ENCODE measurements at regions not wholly inside any gene's neighbourhood (a gene's known extent, or its start where the extent isn't known, plus 50 kb on each side); places are given as distances from the start of the nearest gene placed in this dataset.
A peak's percentile ranks its signal among the peaks of the same experiment; 100 is the strongest.

DNA sequence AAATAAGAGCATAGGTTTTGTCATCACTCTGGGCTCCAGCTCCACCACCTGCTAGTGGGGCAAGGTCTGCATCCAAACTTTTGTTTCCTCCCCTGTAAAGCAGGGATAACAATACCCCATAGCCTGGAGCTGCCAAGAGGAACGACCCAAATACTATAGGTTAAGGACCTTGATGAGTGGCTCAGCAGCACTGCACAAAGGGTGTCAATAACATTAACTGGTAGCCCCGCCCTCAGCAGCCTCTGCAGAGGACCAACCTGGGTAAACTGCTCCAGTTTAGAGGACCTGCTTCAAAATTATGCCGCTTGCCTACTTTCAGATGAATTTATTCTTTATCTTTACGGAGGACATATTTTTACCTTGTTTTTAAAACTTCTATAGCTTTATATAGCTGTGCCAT lies 65.8 kb upstream of the RIOK3 start:
- 90% methylated on average over 1 of the region's 4 CpGs for WGBS (ENCODE audit: insufficient coverage)
- Mint-ChIP-seq H3K4me1 (peaks cover 15 to 17% (median 15%) of the 10 kb centered on the region in 3 donors), H3K27me3 (no peaks in the 10 kb centered on the region), H3K27ac (no peak overlapping the region), H3K9me3 (no peaks in the 10 kb centered on the region), H3K36me3 (peaks cover 20% of the 10 kb centered on the region), H3K4me3 (no peak overlapping the region)
- Histone ChIP-seq H3K9me3 (no peaks in the 10 kb centered on the region), H3K4me1 (ENCODE audit: control insufficient read depth in 1 of 2, extremely low read depth in 1 of 2, insufficient read depth in 2 of 2, low read length in 2 of 2) (peaks cover 12 to 17% of the 10 kb centered on the region in 2 experiments), H3K36me3 (ENCODE audit: control insufficient read depth in 2 of 2, extremely low read depth in 1 of 2, insufficient read depth in 1 of 2, low read length in 1 of 2) (no peaks in the 10 kb centered on the region), H3K27ac (ENCODE audit: low read length) (no peak overlapping the region), H3K27me3 (replicated peaks in 1 of 2; ENCODE audit: control insufficient read depth in 2 of 2, extremely low read depth in 1 of 2, insufficient read depth in 2 of 2, low read length in 1 of 2) (no peaks in the 10 kb centered on the region), H3K4me3 (ENCODE audit: control insufficient read depth in 1 of 2, extremely low read depth in 1 of 2, low read length in 1 of 2) (no peak overlapping the region)
- ChIA-PET CTCF (interaction anchor here in 1 of 2 donors (0.7 to 0.8 kb wide), 2 partner anchors 35 to 364 kb away, joined by 3 read pairs; no protein-coding TSS in a partner anchor), POLR2A (no interaction called here)
- no peak for ATAC-seq (replicated peaks in 1 of 4)
- no peak for DNase-seq

DNA sequence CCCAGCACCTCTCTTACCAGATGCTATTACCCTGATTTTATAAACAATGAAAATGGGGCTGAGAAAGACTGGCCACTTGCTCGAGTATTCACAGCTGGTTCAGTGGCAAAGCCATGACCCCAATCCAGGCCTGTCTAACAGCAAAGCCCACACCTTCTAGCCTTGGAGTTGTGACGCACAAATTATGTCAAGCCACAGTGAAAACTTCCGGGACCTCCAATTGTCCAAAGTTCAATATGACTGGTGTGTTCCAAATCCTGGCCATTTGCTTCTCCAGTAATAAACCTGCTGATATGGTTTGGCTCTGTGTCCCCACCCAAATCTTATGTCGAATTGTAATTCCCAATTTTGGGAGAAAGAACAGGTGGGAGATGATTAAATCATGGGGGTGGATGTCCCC lies 64.7 kb upstream of the RIOK3 start:
- POLR2A ChIA-PET = no interaction called here
- Mint-ChIP-seq H3K4me3 (no peak overlapping the region), H3K27ac (no peak overlapping the region), H3K27me3 (no peaks in the 10 kb centered on the region), H3K9me3 (no peaks in the 10 kb centered on the region), H3K36me3 (peaks cover 12% of the 10 kb centered on the region), H3K4me1 (peaks cover 15 to 16% (median 15%) of the 10 kb centered on the region in 3 donors)
- CTCF ChIA-PET = no interaction called here
- no peak for ATAC-seq (replicated peaks in 1 of 4)
- no peak for DNase-seq
- Histone ChIP-seq H3K4me3 (ENCODE audit: control insufficient read depth in 1 of 2, extremely low read depth in 1 of 2, low read length in 1 of 2) (no peak overlapping the region), H3K27ac (ENCODE audit: low read length) (no peak overlapping the region), H3K27me3 (replicated peaks in 1 of 2; ENCODE audit: control insufficient read depth in 2 of 2, extremely low read depth in 1 of 2, insufficient read depth in 2 of 2, low read length in 1 of 2) (no peaks in the 10 kb centered on the region), H3K4me1 (ENCODE audit: control insufficient read depth in 1 of 2, extremely low read depth in 1 of 2, insufficient read depth in 2 of 2, low read length in 2 of 2) (peaks cover 12 to 17% of the 10 kb centered on the region in 2 experiments), H3K9me3 (no peaks in the 10 kb centered on the region), H3K36me3 (ENCODE audit: control insufficient read depth in 2 of 2, extremely low read depth in 1 of 2, insufficient read depth in 1 of 2, low read length in 1 of 2) (no peaks in the 10 kb centered on the region)
- WGBS (ENCODE audit: insufficient coverage) = no CpG with 5 or more reads among the region's 4 CpGs

DNA sequence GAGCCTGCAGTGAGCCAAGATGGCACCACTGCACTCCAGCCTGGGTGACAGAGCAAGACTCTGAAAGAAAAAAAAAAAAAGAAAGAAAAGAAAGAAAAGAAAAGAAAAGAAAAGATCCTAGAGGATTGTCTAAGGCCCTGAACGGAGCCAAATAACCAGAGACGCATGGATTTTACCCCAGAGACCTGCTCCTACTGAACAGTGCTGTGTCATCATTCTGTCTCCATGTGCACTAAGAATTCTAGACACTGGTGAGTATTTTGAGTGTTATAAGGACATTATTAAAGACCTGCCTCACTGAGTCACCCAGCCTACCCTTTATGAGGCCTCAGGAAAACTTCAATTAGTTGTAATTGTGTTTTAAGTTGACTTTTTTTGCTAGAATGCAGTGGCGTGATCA lies 61.9 kb upstream of the RIOK3 start:
- Mint-ChIP-seq H3K4me3 (no peak overlapping the region), H3K9me3 (no peaks in the 10 kb centered on the region), H3K27ac (no peak overlapping the region), H3K4me1 (peaks cover 0 to under 1% (median 0%) of the 10 kb centered on the region in 3 donors), H3K36me3 (peaks cover 17% of the 10 kb centered on the region), H3K27me3 (no peaks in the 10 kb centered on the region)
- H3K4me3 ChIP-seq (ENCODE audit: control insufficient read depth in 1 of 2, extremely low read depth in 1 of 2, low read length in 1 of 2) = no peak overlapping the region
- no peaks in the 10 kb centered on the region for H3K9me3 ChIP-seq
- H3K4me1 ChIP-seq (ENCODE audit: control insufficient read depth in 1 of 2, extremely low read depth in 1 of 2, insufficient read depth in 2 of 2, low read length in 2 of 2) = peaks cover under 1 to 3% of the 10 kb centered on the region in 2 experiments
- no peak for DNase-seq
- WGBS (ENCODE audit: insufficient coverage) = 80% methylated on average over 1 of the region's 3 CpGs
- no peak overlapping the region for H3K27ac ChIP-seq (ENCODE audit: low read length)
- ATAC-seq (replicated peaks in 1 of 4) = no peak
- no peaks in the 10 kb centered on the region for H3K36me3 ChIP-seq (ENCODE audit: control insufficient read depth in 2 of 2, extremely low read depth in 1 of 2, insufficient read depth in 1 of 2, low read length in 1 of 2)
- no peaks in the 10 kb centered on the region for H3K27me3 ChIP-seq (replicated peaks in 1 of 2; ENCODE audit: control insufficient read depth in 2 of 2, extremely low read depth in 1 of 2, insufficient read depth in 2 of 2, low read length in 1 of 2)
- CTCF ChIA-PET = no interaction called here
- POLR2A ChIA-PET = no interaction called here

DNA sequence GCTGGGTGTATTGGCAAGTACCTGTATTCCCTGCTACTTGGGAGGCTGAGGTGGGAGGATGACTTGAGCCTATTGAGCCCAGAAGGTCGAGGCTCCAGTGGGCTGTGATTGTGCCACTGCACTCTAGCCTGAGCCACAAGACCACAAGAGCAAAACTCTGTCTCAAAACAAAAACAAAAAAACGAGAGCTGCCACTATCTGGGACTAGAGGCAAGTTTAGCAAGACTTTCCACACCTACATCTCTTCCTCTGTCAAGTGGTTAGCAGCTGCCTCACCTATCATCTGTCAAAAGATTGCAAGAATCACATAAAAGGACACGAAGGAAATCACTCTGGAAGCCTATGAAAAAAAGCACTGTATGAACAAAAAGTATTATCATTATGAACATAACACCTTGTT lies 55.2 kb upstream of the RIOK3 start:
- WGBS (ENCODE audit: insufficient coverage) = 10% methylated on average over 2 of the region's 3 CpGs
- Mint-ChIP-seq H3K36me3 (peaks cover 20% of the 10 kb centered on the region), H3K27ac (peak overlapping the region; percentile 15 to 75), H3K9me3 (no peaks in the 10 kb centered on the region), H3K27me3 (no peaks in the 10 kb centered on the region), H3K4me3 (peak overlapping the region in 1 of 3 donors; percentile 27), H3K4me1 (peaks cover 22 to 31% (median 30%) of the 10 kb centered on the region in 3 donors)
- Histone ChIP-seq H3K4me3 (ENCODE audit: control insufficient read depth in 1 of 2, extremely low read depth in 1 of 2, low read length in 1 of 2) (no peak overlapping the region), H3K4me1 (ENCODE audit: control insufficient read depth in 1 of 2, extremely low read depth in 1 of 2, insufficient read depth in 2 of 2, low read length in 2 of 2) (peaks cover 14 to 15% of the 10 kb centered on the region in 2 experiments), H3K36me3 (ENCODE audit: control insufficient read depth in 2 of 2, extremely low read depth in 1 of 2, insufficient read depth in 1 of 2, low read length in 1 of 2) (no peaks in the 10 kb centered on the region), H3K27ac (ENCODE audit: low read length) (no peak overlapping the region), H3K27me3 (replicated peaks in 1 of 2; ENCODE audit: control insufficient read depth in 2 of 2, extremely low read depth in 1 of 2, insufficient read depth in 2 of 2, low read length in 1 of 2) (no peaks in the 10 kb centered on the region), H3K9me3 (no peaks in the 10 kb centered on the region)
- CTCF ChIA-PET = interaction anchor here in 1 of 2 donors (1.5 kb wide), 1 partner anchor 14 kb away, joined by 4 read pairs; no protein-coding TSS in a partner anchor
- DNase-seq (peak in 2 of 35 experiments; percentile 11 to 30), ATAC-seq (replicated peaks in 1 of 4) (peak in 3 of 4 experiments; percentile 11 to 78 (median 68))
- POLR2A ChIA-PET = interaction anchor here in 1 of 2 donors (0.5 kb wide), 1 partner anchor 1240 kb away, joined by 5 read pairs; no protein-coding TSS in a partner anchor

DNA sequence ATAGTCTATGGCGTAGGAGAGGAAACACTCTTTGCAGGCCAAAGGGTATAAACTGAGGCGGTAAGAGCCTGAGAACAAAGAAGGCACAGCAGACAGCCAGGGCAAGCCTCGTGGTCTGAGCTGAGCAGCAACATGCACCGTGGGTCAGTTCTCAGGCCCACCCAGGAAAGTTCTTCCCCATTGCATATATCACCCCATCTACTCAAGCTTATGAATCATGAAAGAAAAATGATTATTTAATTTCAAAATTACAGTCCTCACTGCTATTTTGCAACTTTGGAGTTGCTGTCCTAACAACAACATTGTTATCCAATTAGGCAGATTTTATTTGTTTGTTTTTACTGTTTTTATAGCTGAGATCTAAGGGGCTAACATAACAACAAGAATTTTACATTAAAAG lies 54.7 kb upstream of the RIOK3 start:
- peak overlapping the region; percentile 15 to 75 for H3K27ac Mint-ChIP-seq
- POLR2A ChIA-PET = interaction anchor here in 1 of 2 donors (0.5 kb wide), 1 partner anchor 1239 kb away, joined by 5 read pairs; no protein-coding TSS in a partner anchor

DNA sequence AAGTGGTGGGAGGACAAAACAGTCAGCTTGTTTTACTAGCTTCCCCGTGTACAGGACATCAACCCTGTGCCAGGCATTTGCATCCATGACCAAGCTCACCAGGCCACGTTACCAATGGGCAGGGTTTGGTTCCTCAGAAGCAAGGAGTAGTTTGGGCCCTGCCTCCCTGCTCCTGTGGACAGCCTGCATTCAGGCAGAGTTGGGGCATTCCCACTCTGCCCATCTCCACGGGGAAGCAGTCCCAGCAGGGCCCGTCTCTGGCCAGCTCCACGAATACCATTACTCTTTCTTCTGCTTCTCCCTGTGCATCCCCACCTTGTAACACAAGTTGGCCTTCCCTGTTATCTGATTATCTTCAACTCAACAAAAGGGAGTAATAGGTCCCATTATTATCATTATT lies 54.0 kb upstream of the RIOK3 start:
- Histone ChIP-seq H3K4me3 (ENCODE audit: control insufficient read depth in 1 of 2, extremely low read depth in 1 of 2, low read length in 1 of 2) (no peak overlapping the region), H3K27ac (ENCODE audit: low read length) (no peak overlapping the region), H3K27me3 (replicated peaks in 1 of 2; ENCODE audit: control insufficient read depth in 2 of 2, extremely low read depth in 1 of 2, insufficient read depth in 2 of 2, low read length in 1 of 2) (no peaks in the 10 kb centered on the region), H3K4me1 (ENCODE audit: control insufficient read depth in 1 of 2, extremely low read depth in 1 of 2, insufficient read depth in 2 of 2, low read length in 2 of 2) (peaks cover 14 to 15% of the 10 kb centered on the region in 2 experiments), H3K36me3 (ENCODE audit: control insufficient read depth in 2 of 2, extremely low read depth in 1 of 2, insufficient read depth in 1 of 2, low read length in 1 of 2) (no peaks in the 10 kb centered on the region), H3K9me3 (no peaks in the 10 kb centered on the region)
- peaks cover 22 to 31% (median 30%) of the 10 kb centered on the region in 3 donors for H3K4me1 Mint-ChIP-seq
- no peak for DNase-seq
- no peaks in the 10 kb centered on the region for H3K27me3 Mint-ChIP-seq
- WGBS (ENCODE audit: insufficient coverage) = 96% methylated on average over 5 of the region's 5 CpGs
- no peak for ATAC-seq (replicated peaks in 1 of 4)
- ChIA-PET CTCF (interaction anchor here in 1 of 2 donors (0.6 kb wide), 1 partner anchor 388 kb away, joined by 6 read pairs; no protein-coding TSS in a partner anchor), POLR2A (interaction anchor here in 1 of 2 donors (0.6 kb wide), 1 partner anchor 332 kb away, joined by 11 read pairs; no protein-coding TSS in a partner anchor)
- H3K36me3 Mint-ChIP-seq = peaks cover 26% of the 10 kb centered on the region
- H3K27ac Mint-ChIP-seq = no peak overlapping the region
- H3K4me3 Mint-ChIP-seq = no peak overlapping the region
- H3K9me3 Mint-ChIP-seq = no peaks in the 10 kb centered on the region

More for the DNA sequence above, 54.7 kb upstream of the RIOK3 start:
- no peak for DNase-seq
- Histone ChIP-seq H3K4me1 (ENCODE audit: control insufficient read depth in 1 of 2, extremely low read depth in 1 of 2, insufficient read depth in 2 of 2, low read length in 2 of 2) (peaks cover 14 to 15% of the 10 kb centered on the region in 2 experiments), H3K36me3 (ENCODE audit: control insufficient read depth in 2 of 2, extremely low read depth in 1 of 2, insufficient read depth in 1 of 2, low read length in 1 of 2) (no peaks in the 10 kb centered on the region), H3K27ac (ENCODE audit: low read length) (no peak overlapping the region), H3K4me3 (ENCODE audit: control insufficient read depth in 1 of 2, extremely low read depth in 1 of 2, low read length in 1 of 2) (no peak overlapping the region), H3K9me3 (no peaks in the 10 kb centered on the region), H3K27me3 (replicated peaks in 1 of 2; ENCODE audit: control insufficient read depth in 2 of 2, extremely low read depth in 1 of 2, insufficient read depth in 2 of 2, low read length in 1 of 2) (no peaks in the 10 kb centered on the region)
- Mint-ChIP-seq H3K4me3 (peak overlapping the region in 1 of 3 donors; percentile 27), H3K36me3 (peaks cover 23% of the 10 kb centered on the region), H3K9me3 (no peaks in the 10 kb centered on the region), H3K4me1 (peaks cover 22 to 31% (median 30%) of the 10 kb centered on the region in 3 donors), H3K27me3 (no peaks in the 10 kb centered on the region)
- WGBS (ENCODE audit: insufficient coverage) = no CpG with 5 or more reads among the region's 4 CpGs
- CTCF ChIA-PET = interaction anchor here in 1 of 2 donors (1.5 kb wide), 1 partner anchor 13 kb away, joined by 4 read pairs; no protein-coding TSS in a partner anchor
- peak in 1 of 4 experiments; percentile 16 for ATAC-seq (replicated peaks in 1 of 4)

Data from T-cell (primary cell).